Calu3 (cell line): ENCODE measurements at regions not wholly inside any gene's neighbourhood (a gene's known extent, or its start where the extent isn't known, plus 50 kb on each side); places are given as distances from the start of the nearest gene placed in this dataset.

Source experiments
- BruUV-seq: library from RNA; stranded (reverse); fragments of 400-500 nt; replicated peaks from 2 replicates; lab custom pipeline; 2021; lab: Mats Ljungman, UMichigan
- CTCF ChIA-PET: fragments of 300-600 bp; sonication (Branson Sonifier 250); formaldehyde crosslinking; loops from one replicate; lab custom pipeline; 2022; ENCODE audit warnings: antibody characterized with exemption; lab: Charles Lee
- DNase-seq: peaks from one replicate; pipeline ENCODE4 v3.0.0; 2022
- H3K27ac Mint-ChIP-seq: one replicate; pipeline ENCODE4 v1.8.0; 2022; ENCODE audit warnings: mixed read lengths; ENCODE audit not compliant: unreplicated experiment
- H3K27me3 Mint-ChIP-seq: one replicate; pipeline ENCODE4 v1.8.0; 2022; ENCODE audit warnings: mixed read lengths; ENCODE audit not compliant: unreplicated experiment
- H3K36me3 Mint-ChIP-seq: one replicate; pipeline ENCODE4 v1.8.0; 2022; ENCODE audit warnings: mild to moderate bottlenecking, moderate library complexity, mixed read lengths; ENCODE audit not compliant: insufficient read depth, unreplicated experiment
- H3K4me1 Mint-ChIP-seq: one replicate; pipeline ENCODE4 v1.8.0; 2022; ENCODE audit warnings: mild to moderate bottlenecking, low read depth, mixed read lengths; ENCODE audit not compliant: unreplicated experiment
- H3K4me3 Mint-ChIP-seq: one replicate; pipeline ENCODE4 v1.8.0; 2022; ENCODE audit warnings: mild to moderate bottlenecking, low read depth, moderate library complexity, mixed read lengths; ENCODE audit not compliant: unreplicated experiment
- H3K9me3 Mint-ChIP-seq: one replicate; pipeline ENCODE4 v1.8.0; 2022; ENCODE audit warnings: low read depth, mixed read lengths; ENCODE audit not compliant: unreplicated experiment
- CTCF ChIP-seq: fragments of 200-600 bp; IDR thresholded peaks from one replicate; pipeline ENCODE4 v1.8.0; 2022; ENCODE audit warnings: antibody characterized with exemption; ENCODE audit not compliant: unreplicated experiment
- intact Hi-C: fragments of 100-400 bp; cut with micrococcal nuclease; formaldehyde crosslinking; loops from one replicate; pipeline ENCODE4 v1.10.0; 2022; ENCODE audit not compliant: unreplicated experiment

DNA sequence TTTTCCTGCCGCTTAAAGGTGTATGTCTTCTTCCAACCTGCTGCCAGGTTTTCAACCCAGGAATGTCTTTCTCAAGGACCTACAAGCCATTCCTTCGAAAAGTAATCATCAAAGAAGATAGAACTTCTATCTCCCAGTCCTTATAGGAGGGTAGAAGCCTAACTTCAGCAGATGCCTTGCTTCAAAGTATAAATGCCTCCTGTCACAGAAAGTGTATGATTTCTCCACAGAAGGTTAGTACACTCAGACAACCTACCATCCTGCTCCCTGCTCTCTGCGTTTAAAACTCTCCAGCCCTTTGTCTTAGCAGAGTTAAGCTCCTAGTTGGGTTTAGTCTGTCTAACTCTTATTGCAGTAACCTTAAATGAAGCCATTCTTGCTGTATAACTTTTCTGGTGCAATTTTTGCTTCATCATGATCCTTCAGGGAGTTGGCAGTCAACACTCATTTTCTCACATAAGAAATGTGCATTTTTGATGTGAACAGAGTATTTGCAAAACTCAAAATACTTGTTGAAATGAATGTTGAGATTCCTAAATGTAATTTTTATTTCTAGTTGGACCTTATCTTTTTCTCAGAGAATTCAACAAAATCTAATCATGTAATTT, 737.5 kb downstream of the LIG4 start:
- BruUV-seq, result no TSS peak
- CTCF ChIA-PET, result no interaction called here
- H3K4me3 Mint-ChIP-seq, result no peak overlapping the region
- DNase-seq, result no peak
- TF ChIP-seq CTCF, result no peak
- H3K27ac Mint-ChIP-seq, result no peak overlapping the region
- no peaks in the 10 kb centered on the region for H3K36me3 Mint-ChIP-seq
- no peaks in the 10 kb centered on the region for H3K27me3 Mint-ChIP-seq
- intact Hi-C loops, result no loop called here
- no peaks in the 10 kb centered on the region for H3K4me1 Mint-ChIP-seq
- H3K9me3 Mint-ChIP-seq, result no peaks in the 10 kb centered on the region

DNA sequence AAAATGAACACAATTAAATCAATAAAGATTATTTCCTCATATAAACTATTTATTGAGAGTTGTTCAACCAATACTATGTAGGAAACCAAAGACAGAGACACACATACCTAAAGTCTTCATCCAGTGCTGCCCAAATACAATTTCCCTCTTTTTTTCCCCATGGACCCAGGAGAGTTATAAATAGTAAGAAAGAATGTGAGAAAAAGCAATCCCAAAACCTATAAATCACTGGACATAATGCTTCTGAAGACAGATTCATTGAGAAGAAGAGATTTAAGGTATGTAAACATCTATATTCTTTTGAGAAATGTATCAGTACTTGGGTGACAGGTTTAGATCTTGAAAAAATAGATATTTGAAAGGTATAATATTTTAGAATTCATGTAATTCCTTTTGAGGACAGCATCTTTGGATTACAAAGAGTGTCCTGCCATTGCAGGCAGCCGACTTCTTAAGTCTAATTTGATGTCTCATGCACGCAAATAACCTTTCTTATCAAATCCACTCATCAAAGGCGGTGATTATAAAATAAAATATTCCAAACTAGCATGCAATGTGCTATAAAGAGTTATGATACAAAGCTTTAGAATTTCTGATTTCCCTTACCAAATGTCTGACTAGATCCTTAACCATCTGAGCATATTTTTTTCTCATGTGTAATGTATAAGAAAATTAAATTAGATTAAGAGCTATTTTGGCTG, 739.4 kb downstream of the LIG4 start:
- intact Hi-C loops, result no loop called here
- Mint-ChIP-seq H3K4me3 (no peak overlapping the region), H3K27ac (no peak overlapping the region), H3K4me1 (no peaks in the 10 kb centered on the region), H3K27me3 (no peaks in the 10 kb centered on the region), H3K36me3 (no peaks in the 10 kb centered on the region), H3K9me3 (no peaks in the 10 kb centered on the region)
- BruUV-seq, result no TSS peak
- no peak for DNase-seq
- CTCF ChIA-PET, result no interaction called here
- TF ChIP-seq CTCF, result no peak

GRCh38 chr13:107473253-107473652, 742.1 kb downstream of the LIG4 start:
- no peaks in the 10 kb centered on the region for H3K36me3 Mint-ChIP-seq
- no peaks in the 10 kb centered on the region for H3K27me3 Mint-ChIP-seq
- intact Hi-C loops, result no loop called here
- TF ChIP-seq CTCF, result no peak
- CTCF ChIA-PET, result interaction anchor here (0.9 kb wide), 1 partner anchor 217 kb away, joined by 3 read pairs; no protein-coding TSS in a partner anchor
- H3K9me3 Mint-ChIP-seq, result no peaks in the 10 kb centered on the region
- no peak for DNase-seq
- BruUV-seq, result no TSS peak
- H3K27ac Mint-ChIP-seq, result no peak overlapping the region
- H3K4me3 Mint-ChIP-seq, result no peak overlapping the region
- no peaks in the 10 kb centered on the region for H3K4me1 Mint-ChIP-seq

DNA sequence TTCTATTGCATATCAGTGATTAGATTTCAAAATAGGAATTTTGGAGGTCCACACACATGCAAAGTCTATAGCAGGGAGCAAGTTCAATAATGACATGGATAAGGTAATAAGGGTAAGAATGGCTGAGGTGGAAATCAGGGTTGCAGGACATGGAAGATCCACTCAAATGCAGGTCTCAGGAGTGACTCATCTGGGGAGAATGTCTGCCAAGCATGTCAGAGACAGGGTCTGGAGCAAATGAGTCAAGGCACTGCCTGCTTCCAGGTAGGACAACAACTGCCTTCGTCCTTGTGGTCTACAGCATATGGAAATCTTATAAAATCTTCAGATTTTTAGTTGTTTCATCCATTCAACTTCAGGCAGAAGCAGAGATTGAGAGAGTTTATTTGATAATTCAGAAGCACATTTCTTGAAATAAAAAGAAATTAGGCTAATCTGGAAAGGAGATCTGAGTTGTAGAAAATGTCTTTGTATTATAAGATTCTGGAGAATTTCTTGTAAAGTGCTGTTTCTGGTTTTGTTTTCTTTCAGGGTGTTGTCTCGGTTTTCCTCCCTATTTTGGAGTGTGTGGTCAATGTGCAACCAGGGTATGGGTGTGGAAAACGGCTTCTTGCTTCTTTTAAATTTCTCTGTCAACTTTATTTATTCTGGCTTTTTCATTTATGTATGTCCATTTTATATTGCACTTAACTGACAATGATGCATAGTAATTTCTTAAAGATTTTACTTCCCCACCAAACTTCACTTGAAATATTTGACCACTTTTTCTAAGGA, 748.8 kb downstream of the LIG4 start:
- peak; percentile 6 for DNase-seq
- no peaks in the 10 kb centered on the region for H3K36me3 Mint-ChIP-seq
- no peaks in the 10 kb centered on the region for H3K9me3 Mint-ChIP-seq
- BruUV-seq, result no TSS peak
- no peak overlapping the region for H3K4me3 Mint-ChIP-seq
- no peak overlapping the region for H3K27ac Mint-ChIP-seq
- H3K27me3 Mint-ChIP-seq, result no peaks in the 10 kb centered on the region
- CTCF ChIA-PET, result no interaction called here
- H3K4me1 Mint-ChIP-seq, result no peaks in the 10 kb centered on the region
- TF ChIP-seq CTCF, result no peak
- intact Hi-C loops, result no loop called here
